KBM-7 (cell line): ENCODE measurements at regions not wholly inside any gene's neighbourhood (a gene's known extent, or its start where the extent isn't known, plus 50 kb on each side); places are given as distances from the start of the nearest gene placed in this dataset.
"Not testable (repeated sequence)": the region's sequence is repeated elsewhere in the genome, so short reads cannot be mapped to it uniquely, and the experiment has no call there.

Source experiments
- DNase-seq: peaks from one replicate; pipeline ENCODE4 v3.0.0-alpha.2; 2015
- in situ Hi-C: fragments of 300-500 bp; cut with MboI; formaldehyde crosslinking; loops from 2 replicates; pipeline ENCODE4 v1.14.3; 2020; ENCODE audit warnings: low sequenced_read_pairs, low pct_unique_long_range_greater_than_20kb, mixed read lengths

- no peak for DNase-seq
- in situ Hi-C loops = no loop called here
Observed at GRCh38 chr6:134663356-134663755, 286.5 kb downstream of the ALDH8A1 start.

- no peak for DNase-seq
- in situ Hi-C loops = no loop called here
Observed at GRCh38 chr6:134662077-134662700, 287.7 kb downstream of the ALDH8A1 start.

- DNase-seq, in situ Hi-C loops: not testable (repeated sequence)
Observed at GRCh38 chr6:134659885-134660284, 290.0 kb downstream of the ALDH8A1 start.

GRCh38 chr6:134658596-134658995, 291.3 kb downstream of the ALDH8A1 start:
- in situ Hi-C loops = no loop called here
- DNase-seq = no peak

- in situ Hi-C loops = no loop called here
- no peak for DNase-seq
Observed at GRCh38 chr6:134657751-134658527, 292.0 kb downstream of the ALDH8A1 start.

GRCh38 chr6:134657343-134657742, 292.6 kb downstream of the ALDH8A1 start:
- in situ Hi-C loops = no loop called here
- no peak for DNase-seq

GRCh38 chr6:134654751-134655150, 295.1 kb downstream of the ALDH8A1 start:
- in situ Hi-C loops = no loop called here
- DNase-seq = no peak

GRCh38 chr6:134651519-134651918, 298.4 kb downstream of the ALDH8A1 start:
- no peak for DNase-seq
- in situ Hi-C loops = no loop called here

GRCh38 chr6:134647861-134648260, 302.0 kb downstream of the ALDH8A1 start:
- DNase-seq = no peak
- in situ Hi-C loops = loop anchor here (25.0 kb wide), 1 partner anchor 486 kb away; no protein-coding TSS in a partner anchor

- in situ Hi-C loops = loop anchor here (25.0 kb wide), 1 partner anchor 481 kb away; no protein-coding TSS in a partner anchor
- DNase-seq = no peak
Observed at GRCh38 chr6:134642819-134643218, 307.1 kb downstream of the ALDH8A1 start.

- in situ Hi-C loops = loop anchor here (25.0 kb wide), 1 partner anchor 480 kb away; no protein-coding TSS in a partner anchor
- no peak for DNase-seq
Observed at GRCh38 chr6:134642279-134642678, 307.6 kb downstream of the ALDH8A1 start.

- peak; percentile 86 for DNase-seq
- in situ Hi-C loops = loop anchor here (25.0 kb wide), 1 partner anchor 479 kb away; no protein-coding TSS in a partner anchor
Observed at GRCh38 chr6:134640975-134641429, 308.9 kb downstream of the ALDH8A1 start.

GRCh38 chr6:134640229-134640628, 309.7 kb downstream of the ALDH8A1 start:
- DNase-seq = no peak
- in situ Hi-C loops = loop anchor here (25.0 kb wide), 1 partner anchor 478 kb away; no protein-coding TSS in a partner anchor

GRCh38 chr6:134637847-134638437, 312.0 kb downstream of the ALDH8A1 start:
- in situ Hi-C loops = loop anchor here (25.0 kb wide), 1 partner anchor 476 kb away; no protein-coding TSS in a partner anchor
- no peak for DNase-seq

GRCh38 chr6:134637282-134637681, 312.6 kb downstream of the ALDH8A1 start:
- in situ Hi-C loops = loop anchor here (25.0 kb wide), 1 partner anchor 475 kb away; no protein-coding TSS in a partner anchor
- no peak for DNase-seq

- DNase-seq = no peak
- in situ Hi-C loops = loop anchor here (25.0 kb wide), 1 partner anchor 474 kb away; no protein-coding TSS in a partner anchor
Observed at GRCh38 chr6:134636186-134636799, 313.6 kb downstream of the ALDH8A1 start.

- in situ Hi-C loops = loop anchor here (25.0 kb wide), 1 partner anchor 473 kb away; no protein-coding TSS in a partner anchor
- DNase-seq = peak; percentile 28
Observed at GRCh38 chr6:134634966-134635365, 314.9 kb downstream of the ALDH8A1 start.

GRCh38 chr6:134634466-134634865, 315.4 kb downstream of the ALDH8A1 start:
- DNase-seq = no peak
- in situ Hi-C loops = loop anchor here (25.0 kb wide), 1 partner anchor 472 kb away; no protein-coding TSS in a partner anchor
